Spleen (tissue), 11 donors: ENCODE measurements at regions not wholly inside any gene's neighbourhood (a gene's known extent, or its start where the extent isn't known, plus 50 kb on each side); places are given as distances from the start of the nearest gene placed in this dataset.
A peak's percentile ranks its signal among the peaks of the same experiment; 100 is the strongest.

Experiments used
- DNase-seq: peaks from one replicate; pipeline ENCODE4 v3.0.0-alpha.2; 2020
- H3K27ac ChIP-seq, 8 donors: fragments of 200-600 bp; sonication (generic) in 7 of 8; 1 replicate in 4 of 8; 2 replicates in 4 of 8; pipeline versions ENCODE4 v1.5.0 to v1.8.0; 2016 to 2021; ENCODE audit warnings: inconsistent platforms in 4 of 8, mild to moderate bottlenecking in 4 of 8, moderate library complexity in 1 of 8
- H3K27me3 ChIP-seq, 7 donors: fragments of 200-600 bp; sonication (generic) in 6 of 7; replicated peaks in 1 of 7; 1 replicate in 4 of 7; 2 replicates in 3 of 7; pipeline versions ENCODE4 v1.5.0 to v1.8.0; 2016 to 2021; ENCODE audit warnings: inconsistent platforms in 3 of 7, mild to moderate bottlenecking in 1 of 7
- H3K36me3 ChIP-seq, 6 donors: fragments of 200-600 bp; sonication (generic) in 5 of 6; 1 replicate in 4 of 6; 2 replicates in 2 of 6; pipeline versions ENCODE4 v1.5.0 to v1.8.0; 2016 to 2021; ENCODE audit warnings: inconsistent platforms in 2 of 6
- H3K4me1 ChIP-seq, 6 donors: fragments of 200-600 bp; sonication (generic) in 5 of 6; 1 replicate in 3 of 6; 2 replicates in 3 of 6; pipeline versions ENCODE4 v1.5.0 to v1.8.0; 2016 to 2021; ENCODE audit warnings: inconsistent platforms in 3 of 6
- H3K4me3 ChIP-seq, 8 donors: fragments of 200-600 bp; sonication (generic) in 7 of 8; 1 replicate in 4 of 8; 2 replicates in 4 of 8; pipeline versions ENCODE4 v1.5.0 to v1.8.0; 2016 to 2021; ENCODE audit warnings: inconsistent platforms in 4 of 8, mild to moderate bottlenecking in 4 of 8, moderate library complexity in 2 of 8
- H3K9me3 ChIP-seq, 8 donors: fragments of 200-600 bp; sonication (generic) in 7 of 8; 1 replicate in 4 of 8; 2 replicates in 4 of 8; pipeline versions ENCODE4 v1.5.0 to v1.8.0; 2016 to 2021; ENCODE audit warnings: inconsistent platforms in 4 of 8
- CTCF ChIP-seq, 11 experiments: fragments of 200-600 bp in 7 of 11; fragments of 450-650 bp in 4 of 11; sonication (generic) in 4 of 11; IDR thresholded peaks in 8 of 11; conservative IDR thresholded peaks in 3 of 11; 1 replicate in 7 of 11; 2 replicates in 4 of 11; pipeline versions ENCODE4 v1.4.0 to v1.8.0; 2016 to 2021; ENCODE audit warnings: antibody characterized with exemption in 11 of 11, inconsistent platforms in 4 of 11, mild to moderate bottlenecking in 1 of 11
- POLR2A ChIP-seq, 3 donors: fragments of 450-650 bp; IDR thresholded peaks; one replicate each; pipeline ENCODE4 v1.5.1; 2017; ENCODE audit warnings: antibody characterized with exemption in 3 of 3, mild to moderate bottlenecking in 1 of 3
- POLR2AphosphoS5 ChIP-seq, 3 donors: sonication (generic); formaldehyde crosslinking; IDR thresholded peaks; one replicate each; pipeline ENCODE4 v1.5.1; 2017; ENCODE audit warnings: antibody characterized with exemption in 3 of 3
- WGBS, 5 donors: extraction: QIAGEN DNeasy Blood & Tissue Kit in 3 of 5; methylation state at CpG; one replicate each; pipeline versions ENCODE4 v1.1.5 to v1.1.7; 2013 to 2018; 5-methylcytosine and 5-hydroxymethylcytosine counted together
- intact Hi-C: fragments of 100-400 bp; cut with DNase I; formaldehyde crosslinking; loops from one replicate; pipeline ENCODE4 v1.15.0; 2023; ENCODE audit warnings: low total_unique reads
- donor health status: healthy with polysubstance abuse.
- donor health status: DM: no; HTN: no; CAD: no; lungs with moderate emphysema.
- donor health status: DM: no; HTN: no; CAD: no.
- donor health status: Bipolar disorder and iron deficiency.
- donor health status: healthy.
- donor health status: DM: no; HTN: no; CAD: no.
- donor health status: DM: yes; HTN: yes; CAD: no.

GRCh38 chr1:234879147-234880080 lies 249.2 kb downstream of the TOMM20 start:
- Histone ChIP-seq H3K4me1 (peaks cover 10 to 69% (median 30%) of the 10 kb centered on the region in 6 donors), H3K36me3 (no peaks in the 10 kb centered on the region), H3K27me3 (no peaks in the 10 kb centered on the region), H3K27ac (peak overlapping the region in 7 of 8 donors; percentile 9 to 69 (median 29)), H3K9me3 (peaks cover 0 to 3% (median 0%) of the 10 kb centered on the region in 8 donors), H3K4me3 (no peak overlapping the region)
- TF ChIP-seq POLR2A (IDR thresholded peaks at IDR 0.05) (no peak), POLR2AphosphoS5 (IDR thresholded peaks at IDR 0.05) (no peak), CTCF (IDR thresholded peaks at IDR 0.05 in 8 of 11, conservative IDR thresholded peaks at IDR 0.05 in 3 of 11) (no peak)
- intact Hi-C loops = no loop called here
- DNase-seq = no peak
- WGBS, 5 donors = 71 to 86% (median 79%) methylated on average over 9 of the region's 9 CpGs

GRCh38 chr1:234878288-234878687 lies 250.3 kb downstream of the TOMM20 start:
- DNase-seq = no peak
- H3K4me3 ChIP-seq = no peak overlapping the region
- peaks cover 10 to 80% (median 30%) of the 10 kb centered on the region in 6 donors for H3K4me1 ChIP-seq
- H3K36me3 ChIP-seq = no peaks in the 10 kb centered on the region
- no peaks in the 10 kb centered on the region for H3K27me3 ChIP-seq
- intact Hi-C loops = no loop called here
- H3K9me3 ChIP-seq = peaks cover 0 to 3% (median 0%) of the 10 kb centered on the region in 8 donors
- peak overlapping the region in 1 of 8 donors; percentile 69 for H3K27ac ChIP-seq
- 83 to 90% (median 87%) methylated on average over 10 to 12 of the region's 12 CpGs for WGBS, 5 donors
- no peak for TF ChIP-seq POLR2AphosphoS5 (IDR thresholded peaks at IDR 0.05)
- TF ChIP-seq POLR2A (IDR thresholded peaks at IDR 0.05) = no peak
- TF ChIP-seq CTCF (IDR thresholded peaks at IDR 0.05 in 8 of 11, conservative IDR thresholded peaks at IDR 0.05 in 3 of 11) = no peak

GRCh38 chr1:234877761-234878160 lies 250.9 kb downstream of the TOMM20 start:
- Histone ChIP-seq H3K4me1 (peaks cover 10 to 86% (median 30%) of the 10 kb centered on the region in 6 donors), H3K9me3 (no peaks in the 10 kb centered on the region), H3K27me3 (no peaks in the 10 kb centered on the region), H3K4me3 (no peak overlapping the region), H3K27ac (no peak overlapping the region), H3K36me3 (no peaks in the 10 kb centered on the region)
- intact Hi-C loops = no loop called here
- DNase-seq = no peak
- TF ChIP-seq CTCF (IDR thresholded peaks at IDR 0.05 in 8 of 11, conservative IDR thresholded peaks at IDR 0.05 in 3 of 11) = no peak
- no peak for TF ChIP-seq POLR2A (IDR thresholded peaks at IDR 0.05)
- TF ChIP-seq POLR2AphosphoS5 (IDR thresholded peaks at IDR 0.05) = no peak
- 91 to 95% (median 93%) methylated on average over 7 of the region's 7 CpGs for WGBS, 5 donors
